ENCODE measurements at regions not wholly inside any gene's neighbourhood (a gene's known extent, or its start where the extent isn't known, plus 50 kb on each side); places are given as distances from the start of the nearest gene placed in this dataset.

DNA sequence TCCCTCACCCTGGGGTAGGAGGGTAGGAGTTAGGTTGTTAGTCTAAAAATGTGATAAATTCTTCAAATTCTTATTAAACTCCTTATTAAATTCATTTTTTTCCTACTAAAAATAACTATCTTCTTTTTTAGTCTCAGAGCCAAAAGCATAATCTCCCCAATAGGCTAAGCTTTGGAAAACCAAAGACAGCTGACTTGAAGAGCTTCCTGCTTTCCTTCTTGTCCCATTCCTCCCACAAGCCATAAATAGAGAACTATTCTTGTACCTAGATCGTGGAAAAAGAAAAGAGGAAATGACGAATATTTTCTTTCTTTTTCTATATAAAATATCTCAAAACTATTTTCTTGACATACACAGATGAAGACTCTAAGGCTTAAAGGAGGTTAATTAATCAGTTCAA is 486.9 kb downstream of the CDH8 start:
- Histone ChIP-seq H3K27ac (no peak overlapping the region), H3K4me3 (no peak overlapping the region), H3K9me3 (peaks cover 0 to 6% (median 0%) of the 10 kb centered on the region in 4 donors), H3K36me3 (no peaks in the 10 kb centered on the region), H3K4me1 (no peaks in the 10 kb centered on the region), H3K27me3 (no peaks in the 10 kb centered on the region)
- no peak for TF ChIP-seq POLR2A (IDR thresholded peaks at IDR 0.05)
- TF ChIP-seq, protein P1, sequence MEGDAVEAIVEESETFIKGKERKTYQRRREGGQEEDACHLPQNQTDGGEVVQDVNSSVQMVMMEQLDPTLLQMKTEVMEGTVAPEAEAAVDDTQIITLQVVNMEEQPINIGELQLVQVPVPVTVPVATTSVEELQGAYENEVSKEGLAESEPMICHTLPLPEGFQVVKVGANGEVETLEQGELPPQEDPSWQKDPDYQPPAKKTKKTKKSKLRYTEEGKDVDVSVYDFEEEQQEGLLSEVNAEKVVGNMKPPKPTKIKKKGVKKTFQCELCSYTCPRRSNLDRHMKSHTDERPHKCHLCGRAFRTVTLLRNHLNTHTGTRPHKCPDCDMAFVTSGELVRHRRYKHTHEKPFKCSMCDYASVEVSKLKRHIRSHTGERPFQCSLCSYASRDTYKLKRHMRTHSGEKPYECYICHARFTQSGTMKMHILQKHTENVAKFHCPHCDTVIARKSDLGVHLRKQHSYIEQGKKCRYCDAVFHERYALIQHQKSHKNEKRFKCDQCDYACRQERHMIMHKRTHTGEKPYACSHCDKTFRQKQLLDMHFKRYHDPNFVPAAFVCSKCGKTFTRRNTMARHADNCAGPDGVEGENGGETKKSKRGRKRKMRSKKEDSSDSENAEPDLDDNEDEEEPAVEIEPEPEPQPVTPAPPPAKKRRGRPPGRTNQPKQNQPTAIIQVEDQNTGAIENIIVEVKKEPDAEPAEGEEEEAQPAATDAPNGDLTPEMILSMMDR (IDR thresholded peaks at IDR 0.05), result no peak
- no peak for TF ChIP-seq POLR2AphosphoS5 (IDR thresholded peaks at IDR 0.05)
- no peak for TF ChIP-seq EP300 (IDR thresholded peaks at IDR 0.05)
- 42 to 77% (median 66%) methylated on average over 2 of the region's 2 CpGs for WGBS, 5 donors
- DNase-seq, result no peak
- intact Hi-C loops (cut with DNase I; ENCODE audit: low total_unique reads), result no loop called here

DNA sequence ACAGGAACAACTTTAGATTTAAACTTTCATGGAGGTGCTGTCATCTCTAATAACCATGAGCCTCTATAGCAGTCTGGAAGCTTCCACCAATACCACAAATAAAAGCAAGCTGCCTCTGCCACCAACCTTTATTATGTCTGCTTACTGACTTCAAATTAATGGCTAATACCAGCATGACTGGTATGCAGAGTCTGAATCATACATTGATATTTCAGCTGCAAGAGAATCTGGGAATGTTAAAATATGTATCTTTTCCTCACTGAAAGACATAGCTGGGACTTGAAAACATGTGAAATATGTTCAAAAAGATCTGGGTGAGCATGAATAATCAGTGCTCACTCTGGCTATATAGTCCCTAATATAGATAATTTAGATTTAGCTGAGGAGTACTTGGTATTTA is 488.6 kb downstream of the CDH8 start:
- H3K4me1 ChIP-seq, result no peaks in the 10 kb centered on the region
- TF ChIP-seq POLR2A (IDR thresholded peaks at IDR 0.05) (no peak), POLR2AphosphoS5 (IDR thresholded peaks at IDR 0.05) (no peak), EP300 (IDR thresholded peaks at IDR 0.05) (no peak)
- TF ChIP-seq, protein P1 (IDR thresholded peaks at IDR 0.05), result no peak
- intact Hi-C loops (cut with DNase I; ENCODE audit: low total_unique reads), result no loop called here

DNA sequence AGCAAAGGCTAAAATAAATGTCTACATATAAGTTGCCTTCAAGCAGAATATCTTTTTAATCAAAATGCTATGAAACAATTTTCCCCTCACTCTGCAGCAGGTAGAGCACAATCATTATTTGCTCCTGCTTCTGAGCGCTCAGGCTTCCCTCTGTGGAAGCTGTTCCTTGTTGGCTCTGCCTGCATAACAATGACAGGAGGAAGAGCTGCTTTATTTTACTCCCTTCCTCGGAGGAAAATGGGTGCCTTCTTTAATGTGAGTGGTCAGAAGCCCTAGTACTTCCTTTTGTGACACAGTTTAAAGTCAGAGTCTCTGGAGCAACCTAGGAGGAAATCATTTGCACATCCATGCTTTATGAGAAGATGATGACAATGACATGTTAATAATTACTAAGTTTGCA is 492.1 kb downstream of the CDH8 start:
- Histone ChIP-seq H3K36me3 (no peaks in the 10 kb centered on the region), H3K9me3 (peaks cover 0 to 6% (median 0%) of the 10 kb centered on the region in 4 donors), H3K4me3 (no peak overlapping the region), H3K27me3 (no peaks in the 10 kb centered on the region), H3K27ac (no peak overlapping the region), H3K4me1 (no peaks in the 10 kb centered on the region)
- intact Hi-C loops (cut with DNase I; ENCODE audit: low total_unique reads), result no loop called here
- WGBS, 5 donors, result 38 to 57% (median 43%) methylated on average over 2 of the region's 2 CpGs
- DNase-seq, result no peak
- TF ChIP-seq POLR2AphosphoS5 (IDR thresholded peaks at IDR 0.05), result no peak
- TF ChIP-seq, protein P1 (IDR thresholded peaks at IDR 0.05), result no peak
- TF ChIP-seq POLR2A (IDR thresholded peaks at IDR 0.05), result no peak
- TF ChIP-seq EP300 (IDR thresholded peaks at IDR 0.05), result no peak

More for the DNA sequence above, 488.6 kb downstream of the CDH8 start:
- no peak overlapping the region for H3K4me3 ChIP-seq
- no peak for DNase-seq
- no peak overlapping the region for H3K27ac ChIP-seq
- H3K9me3 ChIP-seq, result peaks cover 0 to 6% (median 0%) of the 10 kb centered on the region in 4 donors
- H3K27me3 ChIP-seq, result no peaks in the 10 kb centered on the region
- H3K36me3 ChIP-seq, result no peaks in the 10 kb centered on the region

DNA sequence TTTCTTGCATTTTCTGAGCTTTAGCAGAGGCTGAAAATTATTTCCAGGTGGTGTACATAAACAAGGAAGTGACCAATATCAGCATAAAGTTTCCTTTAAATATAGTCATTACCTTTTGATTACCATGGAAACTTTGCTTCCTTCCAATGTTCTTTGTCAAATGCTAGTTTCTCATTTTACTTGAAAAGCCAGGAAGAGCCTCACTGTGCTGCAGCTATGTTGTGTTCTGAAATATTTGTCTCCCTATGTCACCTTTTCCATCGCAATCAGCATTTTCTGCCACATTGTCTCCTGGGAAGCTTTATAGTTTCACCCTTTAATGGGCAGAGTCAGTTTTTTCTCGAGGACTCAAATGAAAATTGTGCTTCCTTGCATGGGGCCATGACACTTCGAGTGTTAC is 496.0 kb downstream of the CDH8 start:
- Histone ChIP-seq H3K4me1 (no peaks in the 10 kb centered on the region), H3K36me3 (no peaks in the 10 kb centered on the region), H3K27me3 (no peaks in the 10 kb centered on the region), H3K27ac (no peak overlapping the region), H3K4me3 (no peak overlapping the region), H3K9me3 (peaks cover 0 to 13% (median 0%) of the 10 kb centered on the region in 4 donors)
- DNase-seq, result no peak
- no peak for TF ChIP-seq POLR2AphosphoS5 (IDR thresholded peaks at IDR 0.05)
- TF ChIP-seq EP300 (IDR thresholded peaks at IDR 0.05), result no peak
- TF ChIP-seq POLR2A (IDR thresholded peaks at IDR 0.05), result no peak
- TF ChIP-seq, protein P1 (IDR thresholded peaks at IDR 0.05), result no peak
- WGBS, 5 donors, result 54 to 66% (median 55%) methylated on average over 3 of the region's 3 CpGs
- intact Hi-C loops (cut with DNase I; ENCODE audit: low total_unique reads), result no loop called here

Data from stomach (tissue), 8 donors.